ENCODE measurements at regions not wholly inside any gene's neighbourhood (a gene's known extent, or its start where the extent isn't known, plus 50 kb on each side); places are given as distances from the start of the nearest gene placed in this dataset.

DNA sequence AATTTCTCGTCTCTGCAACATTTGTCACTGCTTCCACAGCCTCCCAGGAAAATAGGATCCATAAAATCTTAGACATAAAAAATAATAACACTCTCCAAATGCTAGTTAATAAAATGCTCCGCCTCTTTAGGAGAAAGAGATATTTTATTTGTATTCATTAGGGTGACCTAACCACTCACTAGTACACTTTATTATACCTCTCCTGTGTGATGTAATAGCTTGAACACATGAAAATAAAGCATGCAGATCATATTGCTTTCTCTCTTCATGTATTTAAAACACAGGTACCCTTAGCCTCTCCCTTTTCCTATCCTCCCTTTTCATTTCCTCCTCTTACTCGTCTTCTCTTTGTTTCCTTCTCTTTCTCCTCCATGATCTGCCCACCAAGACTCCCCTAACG is 694.2 kb downstream of the EPHA4 start:
- 90% methylated on average over 4 of the region's 4 CpGs for WGBS (ENCODE audit: low lambda C conversion rate, missing lambda C conversion rate)
- Histone ChIP-seq H3K36me3 (replicated peaks; ENCODE audit: insufficient read depth, low read depth) (no peaks in the 10 kb centered on the region), H3K9me3 (ENCODE audit: low read depth) (no peaks in the 10 kb centered on the region), H3K27ac (no peak overlapping the region), H3K27me3 (no peaks in the 10 kb centered on the region), H2AFZ (no peak overlapping the region), H3K9me2 (replicated peaks; ENCODE audit: insufficient read depth) (no peaks in the 10 kb centered on the region), H3K79me2 (no peaks in the 10 kb centered on the region), H4K20me1 (ENCODE audit: insufficient read depth, poor library complexity, severe bottlenecking) (no peaks in the 10 kb centered on the region), H3K4me2 (no peak overlapping the region), H3K4me3 (no peak overlapping the region), H3K4me1 (ENCODE audit: insufficient read depth) (no peaks in the 10 kb centered on the region)
- no peak for DNase-seq (ENCODE audit: low spot score)
- TF ChIP-seq, protein P1, sequence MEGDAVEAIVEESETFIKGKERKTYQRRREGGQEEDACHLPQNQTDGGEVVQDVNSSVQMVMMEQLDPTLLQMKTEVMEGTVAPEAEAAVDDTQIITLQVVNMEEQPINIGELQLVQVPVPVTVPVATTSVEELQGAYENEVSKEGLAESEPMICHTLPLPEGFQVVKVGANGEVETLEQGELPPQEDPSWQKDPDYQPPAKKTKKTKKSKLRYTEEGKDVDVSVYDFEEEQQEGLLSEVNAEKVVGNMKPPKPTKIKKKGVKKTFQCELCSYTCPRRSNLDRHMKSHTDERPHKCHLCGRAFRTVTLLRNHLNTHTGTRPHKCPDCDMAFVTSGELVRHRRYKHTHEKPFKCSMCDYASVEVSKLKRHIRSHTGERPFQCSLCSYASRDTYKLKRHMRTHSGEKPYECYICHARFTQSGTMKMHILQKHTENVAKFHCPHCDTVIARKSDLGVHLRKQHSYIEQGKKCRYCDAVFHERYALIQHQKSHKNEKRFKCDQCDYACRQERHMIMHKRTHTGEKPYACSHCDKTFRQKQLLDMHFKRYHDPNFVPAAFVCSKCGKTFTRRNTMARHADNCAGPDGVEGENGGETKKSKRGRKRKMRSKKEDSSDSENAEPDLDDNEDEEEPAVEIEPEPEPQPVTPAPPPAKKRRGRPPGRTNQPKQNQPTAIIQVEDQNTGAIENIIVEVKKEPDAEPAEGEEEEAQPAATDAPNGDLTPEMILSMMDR (IDR thresholded peaks at IDR 0.05; ENCODE audit: poor library complexity) = no peak
- no peak for TF ChIP-seq EZH2phosphoT487 (IDR thresholded peaks at IDR 0.05; ENCODE audit: low read depth, severe bottlenecking, unreplicated experiment)

DNA sequence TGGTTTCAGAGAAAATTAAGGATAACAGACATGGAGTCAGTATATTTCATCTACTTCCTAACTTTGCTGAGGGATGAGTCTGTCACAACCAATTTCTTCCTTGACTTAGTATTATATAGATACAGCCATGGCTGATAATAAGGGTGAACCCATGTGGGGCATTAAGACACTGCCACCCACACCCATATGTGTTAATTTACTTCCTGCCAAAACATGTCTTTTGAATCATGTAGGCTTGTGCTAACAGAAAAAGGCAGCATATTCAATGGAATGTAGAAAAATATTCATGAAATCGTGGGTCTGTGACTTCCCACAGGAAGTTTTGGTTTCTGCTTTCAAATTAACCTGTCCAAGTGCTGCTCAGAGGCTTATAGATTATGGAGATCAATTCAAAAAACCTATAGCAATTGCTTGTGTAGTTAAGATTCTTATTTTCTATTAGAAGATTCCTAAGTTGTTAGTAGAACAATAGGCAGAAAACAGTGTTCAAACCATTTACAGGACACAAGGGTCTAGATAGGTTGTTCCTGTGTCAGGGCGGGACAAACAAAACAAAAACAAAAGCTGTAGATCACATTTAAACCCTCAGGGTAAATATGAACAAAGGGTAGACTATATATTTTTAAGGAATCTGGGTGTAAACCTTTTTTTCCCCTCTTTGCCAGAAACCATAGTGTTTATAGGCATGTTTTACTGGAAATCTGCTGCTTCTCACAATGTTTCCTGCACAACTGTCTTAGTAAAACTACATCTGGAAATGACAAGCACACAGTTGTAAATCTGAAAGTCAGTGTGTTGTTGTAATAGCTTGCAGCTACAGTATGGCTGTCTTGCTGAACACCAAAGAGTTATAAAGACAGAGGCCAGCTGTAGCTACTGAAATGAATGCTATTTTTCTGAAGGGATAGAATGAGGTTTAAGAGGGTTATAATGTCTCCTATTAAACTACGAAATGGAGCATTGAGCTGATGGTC is 691.2 kb downstream of the EPHA4 start:
- 67% methylated on average over 3 of the region's 3 CpGs for WGBS (ENCODE audit: low lambda C conversion rate, missing lambda C conversion rate)
- Histone ChIP-seq H3K9me2 (replicated peaks; ENCODE audit: insufficient read depth) (no peaks in the 10 kb centered on the region), H3K79me2 (no peaks in the 10 kb centered on the region), H3K27me3 (no peaks in the 10 kb centered on the region), H3K27ac (no peak overlapping the region), H2AFZ (no peak overlapping the region), H3K4me3 (no peak overlapping the region), H4K20me1 (ENCODE audit: insufficient read depth, poor library complexity, severe bottlenecking) (no peaks in the 10 kb centered on the region), H3K9me3 (ENCODE audit: low read depth) (no peaks in the 10 kb centered on the region), H3K36me3 (replicated peaks; ENCODE audit: insufficient read depth, low read depth) (no peaks in the 10 kb centered on the region), H3K4me2 (no peak overlapping the region), H3K4me1 (ENCODE audit: insufficient read depth) (no peaks in the 10 kb centered on the region)
- peak; percentile 6 for DNase-seq (ENCODE audit: low spot score)
- no peak for TF ChIP-seq EZH2 (IDR thresholded peaks at IDR 0.05; ENCODE audit: borderline replicate concordance)
- no peak for TF ChIP-seq EZH2phosphoT487 (IDR thresholded peaks at IDR 0.05; ENCODE audit: low read depth, severe bottlenecking, unreplicated experiment)
- TF ChIP-seq, protein P1 (IDR thresholded peaks at IDR 0.05; ENCODE audit: poor library complexity) = no peak

DNA sequence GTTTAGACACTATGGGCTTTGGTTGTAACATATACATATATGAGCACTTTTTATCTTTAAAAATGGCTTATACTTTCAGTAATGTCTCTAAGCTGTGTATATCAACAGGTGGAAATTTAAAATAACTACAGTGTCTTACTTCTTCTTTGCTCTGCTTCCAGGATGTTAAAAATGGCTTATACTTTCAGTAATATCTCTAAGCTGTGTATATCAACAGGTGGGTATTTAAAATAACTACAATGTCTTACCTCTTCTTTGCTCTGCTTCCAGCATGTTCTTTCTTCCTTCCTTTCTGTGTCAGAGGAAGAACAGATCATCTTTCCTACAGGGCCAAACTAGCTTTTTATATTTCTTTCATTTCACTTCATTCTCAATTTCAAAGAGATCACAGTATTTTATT is 689.6 kb downstream of the EPHA4 start:
- Histone ChIP-seq H3K9me3 (ENCODE audit: low read depth) (no peaks in the 10 kb centered on the region), H4K20me1 (ENCODE audit: insufficient read depth, poor library complexity, severe bottlenecking) (no peaks in the 10 kb centered on the region), H3K79me2 (no peaks in the 10 kb centered on the region), H3K4me2 (no peak overlapping the region), H3K9me2 (replicated peaks; ENCODE audit: insufficient read depth) (no peaks in the 10 kb centered on the region), H3K4me1 (ENCODE audit: insufficient read depth) (no peaks in the 10 kb centered on the region), H3K4me3 (no peak overlapping the region), H3K36me3 (replicated peaks; ENCODE audit: insufficient read depth, low read depth) (no peaks in the 10 kb centered on the region), H2AFZ (no peak overlapping the region), H3K27me3 (no peaks in the 10 kb centered on the region), H3K27ac (no peak overlapping the region)
- DNase-seq (ENCODE audit: low spot score) = no peak
- TF ChIP-seq, protein P1 (IDR thresholded peaks at IDR 0.05; ENCODE audit: poor library complexity) = no peak
- TF ChIP-seq EZH2phosphoT487 (IDR thresholded peaks at IDR 0.05; ENCODE audit: low read depth, severe bottlenecking, unreplicated experiment) = no peak
- no peak for TF ChIP-seq EZH2 (IDR thresholded peaks at IDR 0.05; ENCODE audit: borderline replicate concordance)

Data from hepatocyte (in vitro differentiated cells).